ENCODE measurements at regions not wholly inside any gene's neighbourhood (a gene's known extent, or its start where the extent isn't known, plus 50 kb on each side); places are given as distances from the start of the nearest gene placed in this dataset.
A peak's percentile ranks its signal among the peaks of the same experiment; 100 is the strongest.

DNA sequence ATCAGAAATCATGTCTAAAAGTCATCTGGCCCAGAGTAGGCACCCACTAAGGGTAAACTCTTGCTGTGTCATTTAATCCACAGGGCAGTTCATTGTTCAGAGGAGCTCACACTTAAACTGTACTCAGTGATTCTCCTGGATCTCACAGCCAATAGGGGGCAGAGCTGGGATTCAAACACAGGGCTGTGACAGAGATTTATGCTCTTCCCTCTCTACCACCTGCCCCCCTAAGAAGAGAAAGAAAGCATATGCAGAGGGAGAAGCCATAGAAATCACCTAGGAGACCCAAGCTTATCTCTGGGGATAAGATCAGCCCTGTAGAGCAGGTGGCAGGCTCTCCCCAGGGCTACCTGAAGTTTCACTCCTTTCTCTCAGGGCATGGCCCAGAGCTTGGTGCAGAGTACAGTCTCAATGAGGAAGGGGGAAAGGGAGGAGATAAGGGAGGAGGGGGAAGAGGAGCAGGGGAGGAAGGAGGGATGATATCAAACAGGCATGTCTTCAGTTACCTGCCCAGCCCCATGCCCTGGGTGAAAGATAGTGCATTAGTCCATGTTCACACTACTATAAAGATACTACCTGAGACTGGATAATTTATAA lies 51.8 kb upstream of the ADPGK start:
- ChIA-PET POLR2A (interaction anchor here (1.1 kb wide), 1 partner anchor 246 kb away, joined by 4 read pairs; no protein-coding TSS in a partner anchor), CTCF (interaction anchor here (0.6 to 1.6 kb wide), 8 partner anchors 10 to 409 kb away, joined by 3 to 6 read pairs (median 4); no protein-coding TSS in a partner anchor)
- DNase-seq (ENCODE audit: extremely low spot score): peak; percentile 31
- no peak for TF ChIP-seq ELF4 (IDR thresholded peaks at IDR 0.05)
- TF ChIP-seq PKNOX1 (IDR thresholded peaks at IDR 0.05): peak; percentile 91

DNA sequence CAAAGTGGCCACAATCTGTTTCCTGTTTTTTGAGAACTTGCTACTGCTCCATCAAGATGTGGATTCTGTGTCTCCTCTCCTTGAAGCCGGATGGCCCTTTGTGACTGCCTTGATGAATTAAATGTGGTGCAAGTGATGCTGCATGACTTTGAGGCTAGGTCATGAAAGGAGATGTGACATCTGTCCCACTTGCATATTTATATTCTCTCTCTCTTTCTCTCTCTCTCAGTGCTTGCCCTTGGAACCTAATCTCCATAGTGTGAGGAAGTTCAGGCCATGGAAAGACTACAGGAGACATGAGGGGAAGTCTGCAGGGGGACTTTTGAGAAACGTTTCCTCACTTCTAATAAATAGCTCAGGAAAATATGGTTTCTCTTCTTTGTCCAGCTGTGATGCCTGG lies 50.0 kb upstream of the ADPGK start:
- ChIA-PET CTCF (interaction anchor here (1.6 kb wide), 1 partner anchor 19 kb away, joined by 4 read pairs; no protein-coding TSS in a partner anchor), POLR2A (no interaction called here)
- DNase-seq (ENCODE audit: extremely low spot score): no peak
- TF ChIP-seq ELF4 (IDR thresholded peaks at IDR 0.05): no peak
- TF ChIP-seq FOXA1 (IDR thresholded peaks at IDR 0.05): no peak
- TF ChIP-seq ZNF384 (IDR thresholded peaks at IDR 0.05): no peak
- no peak for TF ChIP-seq NFRKB (IDR thresholded peaks at IDR 0.05)
- TF ChIP-seq HDGF (IDR thresholded peaks at IDR 0.05; ENCODE audit: borderline replicate concordance): no peak
- no peak for TF ChIP-seq FOXK2 (IDR thresholded peaks at IDR 0.05)
- TF ChIP-seq FOXM1 (IDR thresholded peaks at IDR 0.05; ENCODE audit: borderline replicate concordance): no peak
- no peak for TF ChIP-seq PKNOX1 (IDR thresholded peaks at IDR 0.05)
- TF ChIP-seq TARDBP (IDR thresholded peaks at IDR 0.05): no peak
- TF ChIP-seq ARNT (IDR thresholded peaks at IDR 0.05): no peak

Data from HEK293T (cell line).